ENCODE measurements at regions not wholly inside any gene's neighbourhood (a gene's known extent, or its start where the extent isn't known, plus 50 kb on each side); places are given as distances from the start of the nearest gene placed in this dataset.

GRCh38 chr6:92701425-92702096, 717.8 kb downstream of the EPHA7 start:
- no peaks in the 10 kb centered on the region for H3K36me3 Mint-ChIP-seq (ENCODE audit: insufficient read depth, unreplicated experiment)
- no peak overlapping the region for H3K4me3 Mint-ChIP-seq (ENCODE audit: unreplicated experiment)
- POLR2A ChIA-PET: no interaction called here
- Histone ChIP-seq H3K9me3 (no peaks in the 10 kb centered on the region), H3K36me3 (ENCODE audit: control insufficient read depth, insufficient read depth, low read length) (no peaks in the 10 kb centered on the region), H3K27me3 (replicated peaks; ENCODE audit: control insufficient read depth, insufficient read depth, low read length) (no peaks in the 10 kb centered on the region), H3K4me3 (ENCODE audit: low read depth, low read length) (no peak overlapping the region), H3K4me1 (no peaks in the 10 kb centered on the region)
- no peaks in the 10 kb centered on the region for H3K9me3 Mint-ChIP-seq (ENCODE audit: unreplicated experiment)
- no peaks in the 10 kb centered on the region for H3K27me3 Mint-ChIP-seq (ENCODE audit: insufficient read depth, unreplicated experiment)
- no peaks in the 10 kb centered on the region for H3K4me1 Mint-ChIP-seq (ENCODE audit: low read depth, unreplicated experiment)
- no peak overlapping the region for H3K27ac Mint-ChIP-seq (ENCODE audit: unreplicated experiment)
- no peak for DNase-seq
- TF ChIP-seq, protein P1, sequence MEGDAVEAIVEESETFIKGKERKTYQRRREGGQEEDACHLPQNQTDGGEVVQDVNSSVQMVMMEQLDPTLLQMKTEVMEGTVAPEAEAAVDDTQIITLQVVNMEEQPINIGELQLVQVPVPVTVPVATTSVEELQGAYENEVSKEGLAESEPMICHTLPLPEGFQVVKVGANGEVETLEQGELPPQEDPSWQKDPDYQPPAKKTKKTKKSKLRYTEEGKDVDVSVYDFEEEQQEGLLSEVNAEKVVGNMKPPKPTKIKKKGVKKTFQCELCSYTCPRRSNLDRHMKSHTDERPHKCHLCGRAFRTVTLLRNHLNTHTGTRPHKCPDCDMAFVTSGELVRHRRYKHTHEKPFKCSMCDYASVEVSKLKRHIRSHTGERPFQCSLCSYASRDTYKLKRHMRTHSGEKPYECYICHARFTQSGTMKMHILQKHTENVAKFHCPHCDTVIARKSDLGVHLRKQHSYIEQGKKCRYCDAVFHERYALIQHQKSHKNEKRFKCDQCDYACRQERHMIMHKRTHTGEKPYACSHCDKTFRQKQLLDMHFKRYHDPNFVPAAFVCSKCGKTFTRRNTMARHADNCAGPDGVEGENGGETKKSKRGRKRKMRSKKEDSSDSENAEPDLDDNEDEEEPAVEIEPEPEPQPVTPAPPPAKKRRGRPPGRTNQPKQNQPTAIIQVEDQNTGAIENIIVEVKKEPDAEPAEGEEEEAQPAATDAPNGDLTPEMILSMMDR (IDR thresholded peaks at IDR 0.05; ENCODE audit: insufficient read depth in 1 of 2, low read depth in 1 of 2, low read length in 1 of 2, severe bottlenecking in 1 of 2, unreplicated experiment in 1 of 2): no peak
- CTCF ChIA-PET: no interaction called here
- intact Hi-C loops (cut with micrococcal nuclease; ENCODE audit: unreplicated experiment): no loop called here
- no TSS peak for BruUV-seq (replicated peaks)

GRCh38 chr6:92700411-92700810, 718.9 kb downstream of the EPHA7 start:
- Histone ChIP-seq H3K27me3 (replicated peaks; ENCODE audit: control insufficient read depth, insufficient read depth, low read length) (no peaks in the 10 kb centered on the region), H3K9me3 (no peaks in the 10 kb centered on the region), H3K4me1 (no peaks in the 10 kb centered on the region), H3K4me3 (ENCODE audit: low read depth, low read length) (no peak overlapping the region), H3K36me3 (ENCODE audit: control insufficient read depth, insufficient read depth, low read length) (no peaks in the 10 kb centered on the region)
- ChIA-PET CTCF (no interaction called here), POLR2A (no interaction called here)
- TF ChIP-seq, protein P1 (IDR thresholded peaks at IDR 0.05; ENCODE audit: insufficient read depth in 1 of 2, low read depth in 1 of 2, low read length in 1 of 2, severe bottlenecking in 1 of 2, unreplicated experiment in 1 of 2): no peak
- DNase-seq: no peak
- H3K9me3 Mint-ChIP-seq (ENCODE audit: unreplicated experiment): no peaks in the 10 kb centered on the region
- intact Hi-C loops (cut with micrococcal nuclease; ENCODE audit: unreplicated experiment): no loop called here
- no peaks in the 10 kb centered on the region for H3K27me3 Mint-ChIP-seq (ENCODE audit: insufficient read depth, unreplicated experiment)
- no peak overlapping the region for H3K4me3 Mint-ChIP-seq (ENCODE audit: unreplicated experiment)
- no peaks in the 10 kb centered on the region for H3K36me3 Mint-ChIP-seq (ENCODE audit: insufficient read depth, unreplicated experiment)
- H3K27ac Mint-ChIP-seq (ENCODE audit: unreplicated experiment): no peak overlapping the region
- no TSS peak for BruUV-seq (replicated peaks)
- H3K4me1 Mint-ChIP-seq (ENCODE audit: low read depth, unreplicated experiment): no peaks in the 10 kb centered on the region

- Histone ChIP-seq H3K36me3 (ENCODE audit: control insufficient read depth, insufficient read depth, low read length) (no peaks in the 10 kb centered on the region), H3K9me3 (no peaks in the 10 kb centered on the region), H3K4me3 (ENCODE audit: low read depth, low read length) (no peak overlapping the region), H3K27me3 (replicated peaks; ENCODE audit: control insufficient read depth, insufficient read depth, low read length) (no peaks in the 10 kb centered on the region), H3K4me1 (no peaks in the 10 kb centered on the region)
- Mint-ChIP-seq H3K9me3 (ENCODE audit: unreplicated experiment) (no peaks in the 10 kb centered on the region), H3K27me3 (ENCODE audit: insufficient read depth, unreplicated experiment) (no peaks in the 10 kb centered on the region), H3K27ac (ENCODE audit: unreplicated experiment) (no peak overlapping the region), H3K36me3 (ENCODE audit: insufficient read depth, unreplicated experiment) (no peaks in the 10 kb centered on the region), H3K4me1 (ENCODE audit: low read depth, unreplicated experiment) (no peaks in the 10 kb centered on the region), H3K4me3 (ENCODE audit: unreplicated experiment) (no peak overlapping the region)
- intact Hi-C loops (cut with micrococcal nuclease; ENCODE audit: unreplicated experiment): no loop called here
- DNase-seq: no peak
- ChIA-PET CTCF (no interaction called here), POLR2A (no interaction called here)
- TF ChIP-seq, protein P1 (IDR thresholded peaks at IDR 0.05; ENCODE audit: insufficient read depth in 1 of 2, low read depth in 1 of 2, low read length in 1 of 2, severe bottlenecking in 1 of 2, unreplicated experiment in 1 of 2): no peak
- no TSS peak for BruUV-seq (replicated peaks)
Measured at GRCh38 chr6:92690997-92691599, 728.3 kb downstream of the EPHA7 start.

All from Caco-2 (cell line).